Rectal smooth muscle tissue (tissue), 1 donor: ENCODE measurements at regions not wholly inside any gene's neighbourhood (a gene's known extent, or its start where the extent isn't known, plus 50 kb on each side); places are given as distances from the start of the nearest gene placed in this dataset.

Source experiments
- H3K27ac ChIP-seq: one replicate; pipeline ENCODE4 v1.7.0; 2013; ENCODE audit warnings: low read depth, low read length, inconsistent platforms
- H3K27me3 ChIP-seq: one replicate; pipeline ENCODE4 v1.7.0; 2013; ENCODE audit warnings: low read length; ENCODE audit not compliant: control insufficient read depth, insufficient read depth
- H3K36me3 ChIP-seq: one replicate; pipeline ENCODE4 v1.7.0; 2013; ENCODE audit warnings: low read length; ENCODE audit not compliant: control insufficient read depth, insufficient read depth
- H3K4me1 ChIP-seq: one replicate; pipeline ENCODE4 v1.7.0; 2013; ENCODE audit warnings: low read length; ENCODE audit not compliant: control insufficient read depth, insufficient read depth
- H3K4me3 ChIP-seq: one replicate; pipeline ENCODE4 v1.7.0; 2013; ENCODE audit warnings: low read length
- H3K9ac ChIP-seq: one replicate; pipeline ENCODE4 v1.7.0; 2013; ENCODE audit warnings: low read length

DNA sequence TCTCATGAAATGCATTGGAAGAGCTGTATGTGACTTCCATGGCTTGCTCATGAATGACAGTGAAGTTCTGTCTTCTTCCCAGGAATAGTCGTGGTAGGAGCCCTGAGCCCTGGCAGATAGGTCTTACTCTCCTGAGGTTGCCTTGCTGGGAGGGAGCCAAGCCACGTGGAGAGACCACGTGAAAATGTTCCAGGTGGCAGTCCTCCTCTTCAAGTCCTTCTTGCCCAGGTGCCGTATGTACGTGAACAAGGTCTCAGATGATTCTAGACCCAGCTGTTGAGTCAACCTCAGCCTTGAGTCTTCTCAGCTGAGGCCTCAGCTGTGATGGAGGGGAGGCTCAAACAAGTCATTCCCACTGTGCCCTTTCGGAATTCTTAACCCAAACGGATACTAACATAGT, 192.4 kb upstream of the PRDM1 start:
- H3K36me3 ChIP-seq: no peaks in the 10 kb centered on the region
- H3K4me3 ChIP-seq: no peak overlapping the region
- no peak overlapping the region for H3K9ac ChIP-seq
- no peaks in the 10 kb centered on the region for H3K4me1 ChIP-seq
- no peaks in the 10 kb centered on the region for H3K27me3 ChIP-seq
- H3K27ac ChIP-seq: no peak overlapping the region

DNA sequence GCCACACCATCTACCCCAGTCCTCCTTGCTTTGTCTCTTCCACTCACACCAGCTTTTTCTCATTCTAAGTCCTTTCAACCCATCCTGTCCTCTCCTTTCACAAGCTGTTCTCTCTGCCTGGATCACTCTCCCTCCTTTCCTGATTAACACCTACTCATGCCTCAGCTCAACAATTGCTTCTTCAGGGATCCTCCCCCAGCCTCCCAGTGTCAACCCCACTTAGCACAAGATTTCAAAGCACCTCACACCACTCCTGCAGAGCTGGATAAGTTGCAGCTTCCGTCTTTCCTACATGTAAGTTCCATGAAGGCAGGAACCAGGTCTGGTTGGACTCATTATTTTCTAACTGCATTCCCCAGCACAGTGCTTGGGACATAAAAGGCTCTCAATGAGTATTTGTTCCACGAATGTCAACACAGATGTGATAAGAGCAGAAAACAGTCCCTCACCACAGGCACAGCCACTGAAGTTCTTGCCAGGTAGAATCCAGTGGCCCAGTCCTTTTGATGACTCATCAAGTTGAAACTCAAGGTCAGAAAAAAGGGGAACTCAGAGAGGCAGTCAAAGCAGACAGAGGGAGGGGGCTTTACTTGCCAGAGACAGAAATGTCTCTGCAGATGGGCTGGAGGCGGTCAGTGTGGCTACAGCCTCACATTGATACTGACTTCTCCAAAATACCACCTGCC, 193.4 kb upstream of the PRDM1 start:
- Histone ChIP-seq H3K27ac (no peak overlapping the region), H3K36me3 (no peaks in the 10 kb centered on the region), H3K27me3 (no peaks in the 10 kb centered on the region), H3K4me3 (no peak overlapping the region), H3K9ac (no peak overlapping the region), H3K4me1 (no peaks in the 10 kb centered on the region)

DNA sequence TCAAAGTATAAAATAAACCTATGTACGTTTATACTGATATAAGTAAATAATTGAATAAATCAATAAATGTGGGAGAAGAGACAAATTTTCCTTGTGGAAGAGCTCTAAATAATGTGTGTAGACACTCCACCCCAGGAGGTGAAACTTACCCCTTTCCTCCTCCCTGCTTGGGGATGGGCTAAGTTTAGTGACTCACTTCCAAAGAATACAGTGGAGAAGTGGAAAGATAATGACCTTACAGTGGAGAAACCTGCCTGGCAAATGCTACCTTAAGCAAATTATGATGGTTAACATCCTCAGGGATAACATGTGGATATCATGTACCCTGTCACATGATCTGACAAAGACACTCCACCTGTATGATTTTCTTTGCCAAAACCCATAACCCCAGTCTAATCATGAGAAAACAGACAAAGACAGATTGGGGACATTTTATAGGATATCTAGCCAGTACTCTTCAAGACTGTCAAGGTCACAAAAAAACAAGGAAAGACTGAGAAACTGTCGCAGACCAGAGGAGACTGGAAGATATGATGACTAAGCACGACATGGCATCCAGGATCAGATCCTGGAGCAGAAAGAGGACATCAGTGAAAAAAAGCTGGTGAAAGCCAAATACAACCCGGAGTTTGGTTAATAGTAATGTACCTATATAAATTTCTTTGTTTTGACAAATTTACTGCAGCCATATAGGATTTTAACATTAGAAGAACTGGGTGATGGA, 195.5 kb upstream of the PRDM1 start:
- Histone ChIP-seq H3K4me1 (no peaks in the 10 kb centered on the region), H3K27ac (no peak overlapping the region), H3K4me3 (no peak overlapping the region), H3K27me3 (no peaks in the 10 kb centered on the region), H3K9ac (no peak overlapping the region), H3K36me3 (no peaks in the 10 kb centered on the region)

DNA sequence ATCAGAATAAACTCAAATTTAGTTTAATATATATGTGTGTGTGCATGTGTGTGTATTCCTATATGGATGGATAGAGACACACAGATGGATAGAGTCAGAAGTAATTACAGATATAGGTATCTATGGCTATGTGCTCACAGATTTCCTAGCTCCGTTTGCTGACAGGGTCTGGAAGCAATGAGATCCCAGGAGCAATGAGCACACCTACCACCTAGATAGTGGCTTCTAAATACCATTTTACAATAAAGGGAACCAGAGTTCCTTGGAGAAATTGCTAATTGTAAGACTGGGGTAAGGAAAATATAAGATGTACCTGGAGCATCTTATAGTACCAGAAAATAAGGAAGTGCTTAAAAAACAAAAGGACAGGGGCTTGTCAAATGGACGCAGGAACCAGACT, 196.2 kb upstream of the PRDM1 start:
- Histone ChIP-seq H3K27ac (no peak overlapping the region), H3K36me3 (no peaks in the 10 kb centered on the region), H3K27me3 (no peaks in the 10 kb centered on the region), H3K9ac (no peak overlapping the region), H3K4me1 (no peaks in the 10 kb centered on the region), H3K4me3 (no peak overlapping the region)

DNA sequence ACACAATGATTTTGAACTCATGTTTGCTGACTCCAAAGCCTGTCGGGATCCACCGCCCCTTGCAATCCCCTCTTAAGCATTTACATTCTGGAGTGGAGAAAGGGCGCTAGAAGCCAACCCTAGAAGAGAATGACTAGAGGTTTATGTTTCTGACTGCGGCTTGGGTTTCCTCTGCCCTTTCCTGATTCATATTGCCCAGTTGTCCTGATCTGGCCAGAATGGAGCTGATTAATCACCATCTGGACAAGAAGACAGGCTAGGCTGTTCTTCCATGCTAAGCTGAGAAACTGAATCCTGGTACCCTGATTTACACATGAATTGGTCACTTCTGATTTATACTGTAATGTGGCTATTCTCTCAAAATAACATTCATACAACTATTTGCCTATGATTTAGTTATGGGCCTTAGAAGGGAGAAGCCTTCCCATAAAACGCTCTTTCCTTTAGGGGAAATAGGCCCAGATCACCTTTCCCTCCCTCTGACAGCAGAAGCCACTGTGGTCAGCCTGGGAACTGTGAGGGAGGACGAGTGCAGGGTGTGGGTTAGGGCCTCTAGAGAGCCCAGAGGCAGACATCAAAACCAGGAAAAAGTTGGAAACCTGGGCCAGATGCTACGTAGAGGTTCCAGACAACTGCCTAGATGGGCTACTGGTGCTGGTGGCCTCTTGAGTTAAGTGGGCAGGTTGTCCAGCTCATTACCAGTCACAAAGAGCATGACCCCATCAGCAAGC, 199.2 kb upstream of the PRDM1 start:
- Histone ChIP-seq H3K9ac (no peak overlapping the region), H3K27me3 (no peaks in the 10 kb centered on the region), H3K36me3 (no peaks in the 10 kb centered on the region), H3K4me1 (no peaks in the 10 kb centered on the region), H3K4me3 (no peak overlapping the region), H3K27ac (no peak overlapping the region)

DNA sequence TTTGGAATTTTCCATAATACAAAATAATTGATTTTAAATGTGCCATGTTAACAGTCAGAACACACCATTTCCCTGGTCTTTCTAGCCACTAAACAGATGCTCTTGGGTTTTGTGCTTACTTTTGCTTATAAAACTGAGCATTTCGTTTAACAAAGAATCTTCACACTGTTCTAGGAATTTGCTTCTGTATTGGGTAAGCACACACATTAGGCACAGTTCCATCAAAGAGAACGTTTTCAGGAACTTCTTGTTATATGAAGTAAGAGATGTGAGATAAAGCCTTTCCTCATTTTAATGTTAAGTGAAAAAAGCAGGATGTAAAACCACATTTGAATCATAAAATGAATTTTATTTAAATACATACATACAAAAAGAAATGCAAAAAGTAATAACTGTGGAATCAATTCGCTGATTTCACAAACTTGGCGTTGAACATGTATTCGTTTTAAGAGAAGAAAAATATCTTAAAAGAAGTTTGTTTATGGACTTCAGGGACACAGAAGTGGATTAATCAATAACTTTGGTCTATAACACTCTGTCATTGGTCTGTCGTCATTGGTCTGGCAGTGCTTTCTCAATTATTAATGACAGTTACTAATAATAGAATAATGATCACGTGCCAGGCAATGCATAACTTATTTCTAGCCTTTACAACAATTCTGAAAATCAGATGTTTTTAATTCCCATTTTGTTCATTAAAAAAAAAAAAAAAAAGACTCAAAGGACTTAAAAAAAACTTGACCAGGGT, 199.9 kb upstream of the PRDM1 start:
- H3K9ac ChIP-seq: no peak overlapping the region
- H3K27ac ChIP-seq: no peak overlapping the region
- no peaks in the 10 kb centered on the region for H3K36me3 ChIP-seq
- no peak overlapping the region for H3K4me3 ChIP-seq
- no peaks in the 10 kb centered on the region for H3K27me3 ChIP-seq
- no peaks in the 10 kb centered on the region for H3K4me1 ChIP-seq

DNA sequence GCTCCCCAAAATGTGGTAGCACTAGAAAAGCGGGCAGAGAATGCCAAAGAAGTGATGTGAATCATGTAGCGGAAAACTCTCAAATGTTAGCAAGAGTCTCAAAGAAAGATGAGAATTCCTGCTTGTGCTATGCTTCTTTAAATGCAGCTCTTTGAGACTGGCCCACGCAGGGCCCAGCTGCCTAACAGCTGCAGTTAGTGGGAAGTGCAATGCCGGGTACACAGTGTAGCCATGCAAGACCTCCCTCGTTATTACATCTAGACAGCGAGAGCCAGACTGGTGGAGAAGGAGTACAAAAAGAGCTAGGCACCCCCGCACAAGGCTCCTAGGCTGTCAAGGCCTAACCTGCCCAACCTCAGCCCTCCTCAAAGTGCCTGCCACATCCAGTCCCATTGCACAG, 201.7 kb upstream of the PRDM1 start:
- Histone ChIP-seq H3K27me3 (no peaks in the 10 kb centered on the region), H3K36me3 (no peaks in the 10 kb centered on the region), H3K4me3 (no peak overlapping the region), H3K27ac (no peak overlapping the region), H3K4me1 (no peaks in the 10 kb centered on the region), H3K9ac (no peak overlapping the region)

DNA sequence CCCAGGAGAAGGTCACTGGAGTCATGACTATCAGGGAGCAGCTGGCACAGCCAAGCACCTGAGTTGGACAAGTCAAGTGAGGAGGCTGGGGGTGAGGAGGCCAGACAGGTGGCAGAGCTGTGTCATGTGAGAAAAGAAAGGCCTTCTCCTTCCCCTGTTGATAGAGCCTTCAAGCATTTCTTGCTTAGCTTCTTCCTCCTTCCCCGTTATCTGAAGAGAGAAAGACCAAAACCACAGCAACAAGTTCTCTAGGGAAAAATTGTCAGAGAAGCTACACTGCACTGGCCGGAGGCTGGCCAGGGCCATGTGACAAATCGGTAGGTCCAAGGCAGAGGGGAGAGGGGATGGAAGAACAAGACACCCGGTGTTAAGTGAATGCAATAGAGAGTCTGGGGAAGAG, 202.1 kb upstream of the PRDM1 start:
- Histone ChIP-seq H3K36me3 (no peaks in the 10 kb centered on the region), H3K27me3 (no peaks in the 10 kb centered on the region), H3K9ac (no peak overlapping the region), H3K4me1 (no peaks in the 10 kb centered on the region), H3K27ac (no peak overlapping the region), H3K4me3 (no peak overlapping the region)

DNA sequence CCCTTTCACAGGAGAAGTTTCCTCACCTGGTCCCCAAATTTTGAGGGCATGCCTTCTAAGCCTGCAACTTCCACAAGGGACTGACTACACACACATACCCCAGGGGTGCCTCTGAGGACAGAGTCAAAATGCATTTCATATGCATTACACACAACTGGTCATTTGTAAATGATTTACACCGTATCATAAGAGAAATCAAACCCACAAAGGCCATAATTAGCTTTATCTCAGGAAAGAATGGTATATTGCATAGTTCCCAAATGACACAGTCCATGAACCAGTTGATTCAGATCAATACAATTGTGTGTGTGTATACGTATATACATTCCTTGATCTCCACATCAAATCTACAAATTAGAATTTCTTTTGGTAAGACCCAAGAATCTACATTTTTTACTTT, 203.3 kb upstream of the PRDM1 start:
- Histone ChIP-seq H3K9ac (no peak overlapping the region), H3K27ac (no peak overlapping the region), H3K27me3 (no peaks in the 10 kb centered on the region), H3K4me3 (no peak overlapping the region), H3K4me1 (no peaks in the 10 kb centered on the region), H3K36me3 (no peaks in the 10 kb centered on the region)

DNA sequence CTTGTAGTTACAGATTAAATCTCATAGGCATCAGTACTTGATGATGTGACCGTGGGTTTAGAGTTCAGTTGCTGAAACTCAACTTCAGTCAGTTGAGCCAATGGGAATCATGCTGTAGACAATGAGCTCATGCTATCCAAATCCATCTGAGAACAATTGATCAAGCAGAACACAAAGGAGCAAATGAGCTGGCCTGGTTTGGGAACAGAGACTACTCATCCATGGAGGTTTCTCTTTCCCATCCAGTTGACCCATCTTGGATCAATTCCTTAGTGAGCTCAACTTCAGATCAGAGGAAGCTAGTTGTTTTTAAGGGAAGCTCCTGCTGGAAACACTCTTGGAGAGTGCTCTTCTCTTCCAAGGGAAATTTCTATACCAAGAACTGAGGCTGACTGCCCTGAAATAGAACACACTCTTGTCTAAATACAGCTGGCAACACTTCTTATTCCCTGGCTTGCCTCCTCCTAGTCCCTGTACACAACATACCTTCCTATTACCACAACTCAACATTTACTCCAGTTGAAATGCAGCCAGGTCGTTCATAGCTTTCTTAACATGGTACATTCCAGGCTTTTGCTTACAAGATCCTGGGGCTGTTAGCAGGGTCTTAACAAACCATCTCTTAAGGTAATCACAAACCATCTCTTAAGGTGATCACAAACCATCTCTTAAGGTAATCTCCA, 203.9 kb upstream of the PRDM1 start:
- Histone ChIP-seq H3K4me3 (no peak overlapping the region), H3K9ac (no peak overlapping the region), H3K27me3 (peaks cover under 1% of the 10 kb centered on the region), H3K36me3 (no peaks in the 10 kb centered on the region), H3K27ac (no peak overlapping the region), H3K4me1 (no peaks in the 10 kb centered on the region)

DNA sequence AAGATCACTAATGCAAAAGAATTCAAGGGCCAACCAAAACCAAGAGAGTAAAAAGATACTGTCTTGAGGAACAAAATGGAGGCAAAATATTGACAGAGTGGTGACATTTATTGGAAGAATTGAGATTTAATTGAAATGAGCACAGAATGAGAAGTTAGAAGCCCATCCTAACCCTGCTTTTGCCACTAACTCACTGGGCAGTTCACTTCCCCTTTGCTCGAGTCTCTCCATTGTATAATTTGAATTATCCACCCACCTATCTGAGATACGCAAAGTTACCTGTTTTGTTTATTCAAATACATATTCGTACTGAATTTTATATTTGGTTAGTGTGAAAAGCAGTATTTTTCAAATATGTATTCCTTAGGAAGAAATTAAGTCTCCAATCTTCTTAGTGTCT, 204.5 kb upstream of the PRDM1 start:
- Histone ChIP-seq H3K4me3 (no peak overlapping the region), H3K27me3 (peaks cover 3% of the 10 kb centered on the region), H3K9ac (no peak overlapping the region), H3K36me3 (no peaks in the 10 kb centered on the region), H3K27ac (no peak overlapping the region), H3K4me1 (no peaks in the 10 kb centered on the region)

DNA sequence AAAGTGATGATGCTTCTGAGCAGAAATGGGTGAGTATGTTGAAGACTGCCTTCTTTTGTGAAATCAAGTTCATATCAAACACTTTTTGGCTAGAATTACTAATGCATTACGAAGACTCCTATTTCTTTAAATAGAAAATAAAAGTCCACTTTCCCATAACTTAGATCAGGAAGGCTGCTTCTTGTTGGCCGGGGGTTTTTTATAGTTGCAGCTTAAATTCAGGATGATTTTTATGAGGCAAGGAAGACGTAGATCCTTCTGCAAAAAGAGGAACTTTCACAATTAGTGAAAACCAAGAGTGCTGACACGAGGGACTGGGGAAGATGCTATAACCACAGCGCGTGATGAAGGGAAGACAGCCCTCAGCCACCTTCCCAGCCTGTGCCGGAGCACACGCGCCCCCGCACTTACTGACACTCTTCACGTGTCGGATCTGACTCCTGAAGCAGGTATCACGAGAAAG, 206.1 kb upstream of the PRDM1 start:
- Histone ChIP-seq H3K4me1 (no peaks in the 10 kb centered on the region), H3K36me3 (no peaks in the 10 kb centered on the region), H3K9ac (no peak overlapping the region), H3K4me3 (no peak overlapping the region), H3K27ac (no peak overlapping the region), H3K27me3 (peaks cover 3% of the 10 kb centered on the region)
